Lower leg skin (tissue), 3 donors: ENCODE measurements at regions not wholly inside any gene's neighbourhood (a gene's known extent, or its start where the extent isn't known, plus 50 kb on each side); places are given as distances from the start of the nearest gene placed in this dataset.

ENCODE experiments used
- POLR2A ChIP-seq, 2 donors: fragments of 450-650 bp; IDR thresholded peaks; one replicate each; pipeline ENCODE4 v1.6.1; 2016 to 2017; ENCODE audit warnings: antibody characterized with exemption in 2 of 2, mild to moderate bottlenecking in 1 of 2, moderate library complexity in 1 of 2
- TF ChIP-seq, protein P1 (sequence below), 3 donors: fragments of 450-650 bp; IDR thresholded peaks; one replicate each; pipeline ENCODE4 v1.5.1; 2016; ENCODE audit warnings: antibody characterized with exemption in 3 of 3, mild to moderate bottlenecking in 3 of 3, moderate library complexity in 2 of 3

DNA sequence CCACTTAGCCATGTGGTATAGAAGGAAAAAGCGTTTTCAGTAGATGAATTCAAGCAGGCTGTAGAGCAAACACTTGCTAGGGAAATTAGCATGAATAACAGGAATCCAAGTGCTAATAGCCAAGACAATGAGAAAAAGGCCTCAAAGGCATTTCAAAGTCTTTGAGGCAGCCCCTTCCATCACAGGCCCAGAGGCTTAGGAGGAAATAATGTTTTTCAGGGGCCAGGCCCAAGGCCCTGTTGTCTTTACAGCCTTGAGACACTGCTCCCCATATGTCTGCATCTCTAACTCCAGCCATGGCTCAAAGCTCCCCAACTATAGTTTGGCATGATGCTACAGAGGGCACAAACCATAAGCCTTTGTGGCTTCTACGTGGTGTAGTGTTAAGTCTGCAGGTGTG is 563.5 kb downstream of the TAF11L14 start:
- TF ChIP-seq, protein P1, sequence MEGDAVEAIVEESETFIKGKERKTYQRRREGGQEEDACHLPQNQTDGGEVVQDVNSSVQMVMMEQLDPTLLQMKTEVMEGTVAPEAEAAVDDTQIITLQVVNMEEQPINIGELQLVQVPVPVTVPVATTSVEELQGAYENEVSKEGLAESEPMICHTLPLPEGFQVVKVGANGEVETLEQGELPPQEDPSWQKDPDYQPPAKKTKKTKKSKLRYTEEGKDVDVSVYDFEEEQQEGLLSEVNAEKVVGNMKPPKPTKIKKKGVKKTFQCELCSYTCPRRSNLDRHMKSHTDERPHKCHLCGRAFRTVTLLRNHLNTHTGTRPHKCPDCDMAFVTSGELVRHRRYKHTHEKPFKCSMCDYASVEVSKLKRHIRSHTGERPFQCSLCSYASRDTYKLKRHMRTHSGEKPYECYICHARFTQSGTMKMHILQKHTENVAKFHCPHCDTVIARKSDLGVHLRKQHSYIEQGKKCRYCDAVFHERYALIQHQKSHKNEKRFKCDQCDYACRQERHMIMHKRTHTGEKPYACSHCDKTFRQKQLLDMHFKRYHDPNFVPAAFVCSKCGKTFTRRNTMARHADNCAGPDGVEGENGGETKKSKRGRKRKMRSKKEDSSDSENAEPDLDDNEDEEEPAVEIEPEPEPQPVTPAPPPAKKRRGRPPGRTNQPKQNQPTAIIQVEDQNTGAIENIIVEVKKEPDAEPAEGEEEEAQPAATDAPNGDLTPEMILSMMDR (IDR thresholded peaks at IDR 0.05) = no peak
- TF ChIP-seq POLR2A (IDR thresholded peaks at IDR 0.05) = no peak
